ENCODE measurements at regions not wholly inside any gene's neighbourhood (a gene's known extent, or its start where the extent isn't known, plus 50 kb on each side); places are given as distances from the start of the nearest gene placed in this dataset.

GRCh38 chr16:87138738-87139267 lies 178.4 kb downstream of the C16orf95 start:
- TF ChIP-seq CTCF (IDR thresholded peaks at IDR 0.05; ENCODE audit: low read depth, low read length) (no peak), EZH2phosphoT487 (IDR thresholded peaks at IDR 0.05; ENCODE audit: low read depth) (no peak)
